ENCODE measurements at regions not wholly inside any gene's neighbourhood (a gene's known extent, or its start where the extent isn't known, plus 50 kb on each side); places are given as distances from the start of the nearest gene placed in this dataset.

GRCh38 chr20:16206817-16207216 lies 366.4 kb downstream of the KIF16B start:
- TF ChIP-seq CTCF (conservative IDR thresholded peaks at IDR 0.05; ENCODE audit: low read length) (no peak), EZH2phosphoT487 (IDR thresholded peaks at IDR 0.05; ENCODE audit: borderline replicate concordance, low read depth, low read length) (no peak)

Data from OCI-LY7 (cell line).